Activated CD8-positive, alpha-beta memory T cell treated with anti-CD3 and anti-CD28 coated beads, Interleukin-2, amount 10 ng/mL, durations not matched to agents 7 days and 5 days (primary cell): ENCODE measurements at regions not wholly inside any gene's neighbourhood (a gene's known extent, or its start where the extent isn't known, plus 50 kb on each side); places are given as distances from the start of the nearest gene placed in this dataset.
"Not testable (repeated sequence)": the region's sequence is repeated elsewhere in the genome, so short reads cannot be mapped to it uniquely, and the experiment has no call there.

Experiments
- ATAC-seq: fragments of 150-1000 bp; cut with Tn5 transposase; one replicate; pipeline ENCODE4 v1.10.0; 2021; ENCODE audit warnings: moderate library complexity
- CTCF ChIA-PET: fragments of 350-600 bp; sonication (Branson Sonifier 250); formaldehyde crosslinking; loops from one replicate; lab custom pipeline; 2021; ENCODE audit warnings: antibody characterized with exemption; lab: Charles Lee
- DNase-seq: peaks from one replicate; pipeline ENCODE4 v3.0.0-alpha.2; 2020
- H3K27ac Mint-ChIP-seq: one replicate; pipeline ENCODE4 v1.8.0; 2021; ENCODE audit warnings: mild to moderate bottlenecking, mixed read lengths
- H3K27me3 Mint-ChIP-seq: one replicate; pipeline ENCODE4 v1.8.0; 2021; ENCODE audit warnings: mixed read lengths
- H3K36me3 Mint-ChIP-seq: one replicate; pipeline ENCODE4 v1.8.0; 2021; ENCODE audit warnings: mild to moderate bottlenecking, mixed read lengths
- H3K4me1 Mint-ChIP-seq: one replicate; pipeline ENCODE4 v1.8.0; 2021; ENCODE audit warnings: mixed read lengths
- H3K4me3 Mint-ChIP-seq: one replicate; pipeline ENCODE4 v1.8.0; 2021; ENCODE audit warnings: mild to moderate bottlenecking, moderate library complexity, mixed read lengths
- H3K9me3 Mint-ChIP-seq: one replicate; pipeline ENCODE4 v1.8.0; 2022; ENCODE audit warnings: low read depth, mixed read lengths

DNA sequence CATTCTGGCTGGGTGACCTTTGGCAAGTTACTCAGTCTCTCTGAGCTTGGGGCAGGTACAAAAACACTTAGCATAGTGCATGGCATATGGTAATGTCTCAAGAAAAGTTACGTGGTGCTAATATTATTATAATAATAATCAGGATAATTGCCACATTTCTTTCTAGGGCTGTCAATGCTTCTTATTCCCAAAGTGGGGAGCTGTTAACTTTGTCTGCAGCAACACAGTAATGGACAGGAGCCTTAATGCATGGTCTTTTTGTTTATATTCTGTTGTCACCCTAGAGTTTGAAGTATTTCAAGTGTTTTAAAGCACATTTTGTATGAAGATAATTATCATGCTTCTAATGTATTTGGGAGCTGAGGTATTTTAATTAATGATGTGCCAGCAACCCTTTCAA lies 121.8 kb downstream of the FHIP1A start:
- Mint-ChIP-seq H3K4me3 (no peak overlapping the region), H3K27me3 (no peaks in the 10 kb centered on the region), H3K4me1 (no peaks in the 10 kb centered on the region), H3K9me3 (no peaks in the 10 kb centered on the region), H3K36me3 (no peaks in the 10 kb centered on the region), H3K27ac (no peak overlapping the region)
- CTCF ChIA-PET: interaction anchor here (0.8 kb wide), 1 partner anchor 36 kb away, joined by 3 read pairs; no protein-coding TSS in a partner anchor
- DNase-seq: no peak
- ATAC-seq: no peak

GRCh38 chr4:151532001-151532708 lies 123.2 kb downstream of the FHIP1A start:
- CTCF ChIA-PET: no interaction called here
- H3K27ac Mint-ChIP-seq: no peak overlapping the region
- no peaks in the 10 kb centered on the region for H3K9me3 Mint-ChIP-seq
- H3K4me1 Mint-ChIP-seq: no peaks in the 10 kb centered on the region
- H3K4me3 Mint-ChIP-seq: no peak overlapping the region
- no peaks in the 10 kb centered on the region for H3K36me3 Mint-ChIP-seq
- peaks cover 2% of the 10 kb centered on the region for H3K27me3 Mint-ChIP-seq
- no peak for DNase-seq
- no peak for ATAC-seq

GRCh38 chr4:151534195-151534594 lies 125.2 kb downstream of the FHIP1A start:
- Mint-ChIP-seq H3K36me3 (no peaks in the 10 kb centered on the region), H3K9me3 (no peaks in the 10 kb centered on the region), H3K27me3 (peaks cover 2% of the 10 kb centered on the region), H3K4me1 (peaks cover 2% of the 10 kb centered on the region), H3K27ac (no peak overlapping the region), H3K4me3 (no peak overlapping the region)
- CTCF ChIA-PET: no interaction called here
- ATAC-seq (no peak), DNase-seq (no peak)

DNA sequence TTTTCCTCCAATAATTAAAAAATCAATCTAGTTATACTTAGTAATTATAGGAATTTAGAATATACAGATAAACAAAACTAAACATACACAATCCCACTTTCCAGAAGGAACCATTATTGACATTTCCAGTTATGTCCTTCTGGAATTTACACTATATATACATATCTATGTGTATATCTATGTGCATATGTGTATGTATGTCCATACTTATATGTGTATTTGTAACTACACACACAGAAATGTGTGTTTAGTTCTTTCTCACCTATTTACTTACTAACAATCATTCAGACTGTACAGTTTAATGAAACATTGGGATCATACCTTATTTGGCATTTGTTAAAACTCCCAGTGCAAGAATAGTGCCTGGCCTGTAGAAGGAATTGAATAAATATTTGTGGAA lies 126.4 kb downstream of the FHIP1A start:
- CTCF ChIA-PET: no interaction called here
- DNase-seq (no peak), ATAC-seq (no peak)
- Mint-ChIP-seq H3K27me3 (peaks cover 7% of the 10 kb centered on the region), H3K4me3 (no peak overlapping the region), H3K36me3 (no peaks in the 10 kb centered on the region), H3K9me3 (no peaks in the 10 kb centered on the region), H3K4me1 (peaks cover 5% of the 10 kb centered on the region), H3K27ac (no peak overlapping the region)

DNA sequence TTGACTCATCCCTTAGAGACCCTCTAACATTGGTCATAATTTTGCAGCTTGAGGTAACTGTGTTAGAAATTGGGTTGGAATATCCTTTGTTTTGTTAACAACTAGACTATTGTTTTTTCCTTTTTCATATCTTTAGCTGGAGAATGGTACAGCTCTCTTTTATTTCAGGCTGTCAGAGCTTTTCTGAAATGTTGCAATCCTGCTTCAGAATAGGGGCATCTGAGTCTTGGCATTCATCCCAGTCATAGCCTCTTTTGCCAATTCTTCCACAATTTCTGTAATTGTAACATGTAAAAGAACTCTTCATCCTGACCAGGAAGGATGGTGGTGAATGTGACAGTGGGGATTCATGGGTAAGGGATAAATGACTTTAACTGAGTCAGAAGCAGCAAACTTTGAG lies 128.7 kb downstream of the FHIP1A start:
- no peak for ATAC-seq
- peaks cover 5% of the 10 kb centered on the region for H3K4me1 Mint-ChIP-seq
- H3K36me3 Mint-ChIP-seq: no peaks in the 10 kb centered on the region
- H3K27me3 Mint-ChIP-seq: peaks cover 19% of the 10 kb centered on the region
- no peaks in the 10 kb centered on the region for H3K9me3 Mint-ChIP-seq
- CTCF ChIA-PET: no interaction called here
- no peak for DNase-seq
- no peak overlapping the region for H3K4me3 Mint-ChIP-seq
- no peak overlapping the region for H3K27ac Mint-ChIP-seq

DNA sequence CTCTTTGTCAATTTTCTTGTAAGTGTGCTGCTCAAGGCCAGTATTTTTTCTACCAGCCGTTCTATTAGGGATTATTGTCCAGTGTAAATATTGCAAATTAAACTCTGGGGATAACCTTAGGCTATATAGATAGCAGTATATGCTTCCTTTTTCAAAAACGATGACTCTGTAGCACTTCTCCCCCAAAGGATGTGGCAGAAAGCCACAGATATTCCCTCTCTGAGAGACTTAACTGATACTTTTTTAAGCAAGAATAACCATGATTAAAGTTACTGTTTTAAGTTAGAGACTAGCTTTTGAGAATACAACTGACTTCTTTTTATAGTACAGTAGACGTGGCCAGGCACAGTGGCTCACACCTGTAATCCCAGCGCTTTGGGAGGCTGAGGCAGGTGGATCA lies 130.0 kb downstream of the FHIP1A start:
- H3K4me1 Mint-ChIP-seq: peaks cover 5% of the 10 kb centered on the region
- CTCF ChIA-PET: no interaction called here
- DNase-seq: no peak

DNA sequence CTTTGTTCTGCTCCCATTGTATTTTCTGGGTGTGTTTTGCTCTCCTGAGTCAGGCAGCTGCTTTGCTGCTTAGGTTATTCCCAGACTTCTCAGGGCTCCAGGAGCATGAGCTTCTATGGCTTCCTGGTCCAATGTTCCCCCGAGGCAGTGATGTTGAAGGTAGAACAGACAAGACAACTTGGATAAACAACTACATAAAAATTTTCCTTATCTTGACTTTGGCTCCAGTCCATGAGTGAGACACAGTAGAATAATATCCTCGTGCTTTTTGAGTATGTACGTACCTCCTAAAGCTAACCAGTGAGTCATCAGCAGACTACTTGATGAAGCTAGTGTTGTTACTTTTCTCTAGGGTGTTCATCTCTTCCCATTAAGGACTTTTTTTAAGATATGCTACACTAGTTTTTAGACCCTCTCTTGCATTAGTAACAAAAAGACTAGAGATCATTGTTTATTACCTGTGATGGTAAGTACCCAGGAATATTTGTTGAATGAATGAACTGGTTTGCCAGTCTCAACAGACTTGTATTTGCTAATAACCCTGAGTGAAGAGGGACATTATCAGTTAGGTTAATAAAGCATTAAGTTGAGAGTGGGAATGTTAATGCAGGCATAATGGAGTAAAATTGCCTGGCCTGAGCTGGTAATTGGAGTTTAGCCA lies 131.9 kb downstream of the FHIP1A start:
- Mint-ChIP-seq H3K4me3 (no peak overlapping the region), H3K36me3 (no peaks in the 10 kb centered on the region), H3K27me3 (peaks cover 26% of the 10 kb centered on the region), H3K4me1 (peaks cover 5% of the 10 kb centered on the region), H3K27ac (no peak overlapping the region), H3K9me3 (no peaks in the 10 kb centered on the region)
- DNase-seq: no peak
- CTCF ChIA-PET: no interaction called here
- no peak for ATAC-seq

More for the DNA sequence above, 130.0 kb downstream of the FHIP1A start:
- Mint-ChIP-seq H3K36me3 (no peaks in the 10 kb centered on the region), H3K27ac (no peak overlapping the region), H3K4me3 (no peak overlapping the region), H3K27me3 (peaks cover 22% of the 10 kb centered on the region), H3K9me3 (no peaks in the 10 kb centered on the region)
- no peak for ATAC-seq

DNA sequence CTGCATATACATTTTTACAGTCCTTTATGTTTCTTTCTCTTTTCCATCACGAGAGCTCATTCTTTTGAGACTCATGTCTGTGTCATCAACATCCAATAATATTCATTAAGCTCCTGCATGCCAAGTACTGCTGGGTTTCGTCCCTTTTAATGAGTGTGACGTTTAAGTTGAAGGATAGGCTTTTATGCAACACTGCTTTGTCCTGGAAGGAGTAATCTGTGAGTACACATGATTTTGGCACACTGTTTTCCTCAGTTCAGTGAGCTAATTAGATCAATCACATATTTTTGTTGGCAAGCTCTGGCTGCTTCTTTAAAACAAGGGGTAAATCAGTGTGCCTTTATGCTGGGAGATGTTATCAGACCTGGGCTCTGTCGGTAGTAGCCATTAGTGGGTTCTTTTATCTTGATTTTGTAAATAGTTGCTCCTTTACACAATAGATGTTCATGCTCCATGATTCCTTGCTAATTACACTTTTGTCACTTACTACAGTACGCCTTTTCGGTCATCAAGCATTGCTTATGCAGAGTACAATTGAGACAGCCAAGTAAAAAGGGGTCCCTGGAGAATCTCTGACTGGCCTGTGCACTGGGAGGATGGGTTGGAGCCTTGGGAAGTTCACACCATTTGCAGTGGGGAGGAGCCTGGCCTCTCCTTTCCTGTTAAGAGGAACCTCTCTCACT lies 132.6 kb downstream of the FHIP1A start:
- Mint-ChIP-seq H3K4me1 (peaks cover 5% of the 10 kb centered on the region), H3K9me3 (no peaks in the 10 kb centered on the region)

GRCh38 chr4:151548708-151549107 lies 139.7 kb downstream of the FHIP1A start:
- Mint-ChIP-seq H3K27me3 (peaks cover 13% of the 10 kb centered on the region), H3K27ac (no peak overlapping the region), H3K9me3 (peaks cover 6% of the 10 kb centered on the region), H3K4me3 (no peak overlapping the region), H3K4me1 (no peaks in the 10 kb centered on the region), H3K36me3 (peaks cover 3% of the 10 kb centered on the region)
- CTCF ChIA-PET: no interaction called here
- ATAC-seq (no peak), DNase-seq (no peak)

More for the DNA sequence above, 132.6 kb downstream of the FHIP1A start:
- H3K27ac Mint-ChIP-seq: no peak overlapping the region
- H3K36me3 Mint-ChIP-seq: no peaks in the 10 kb centered on the region
- no peak overlapping the region for H3K4me3 Mint-ChIP-seq
- H3K27me3 Mint-ChIP-seq: peaks cover 23% of the 10 kb centered on the region
- ATAC-seq (no peak), DNase-seq (no peak)
- CTCF ChIA-PET: no interaction called here

DNA sequence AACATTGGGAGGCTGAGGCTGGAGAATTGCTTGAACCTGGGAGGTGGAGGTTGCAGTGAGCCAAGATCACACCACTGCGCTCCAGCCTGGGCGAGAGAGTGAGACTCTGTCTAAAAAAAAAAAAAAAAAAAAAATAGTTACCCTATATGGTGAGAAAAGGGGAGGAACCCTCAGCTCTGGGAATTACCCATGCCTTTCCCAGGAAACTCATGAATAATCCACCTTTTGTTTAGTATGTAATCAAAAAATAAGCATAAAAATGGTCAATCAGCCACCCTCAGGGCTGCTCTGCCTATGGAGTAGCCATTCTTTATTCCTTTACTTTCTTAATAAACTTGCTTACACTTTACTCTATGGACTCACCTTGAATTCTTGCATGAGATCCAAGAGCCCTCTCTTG lies 140.4 kb downstream of the FHIP1A start:
- H3K27ac Mint-ChIP-seq, CTCF ChIA-PET, H3K4me1 Mint-ChIP-seq, H3K4me3 Mint-ChIP-seq, H3K27me3 Mint-ChIP-seq, DNase-seq, ATAC-seq, H3K9me3 Mint-ChIP-seq, H3K36me3 Mint-ChIP-seq: not testable (repeated sequence)

DNA sequence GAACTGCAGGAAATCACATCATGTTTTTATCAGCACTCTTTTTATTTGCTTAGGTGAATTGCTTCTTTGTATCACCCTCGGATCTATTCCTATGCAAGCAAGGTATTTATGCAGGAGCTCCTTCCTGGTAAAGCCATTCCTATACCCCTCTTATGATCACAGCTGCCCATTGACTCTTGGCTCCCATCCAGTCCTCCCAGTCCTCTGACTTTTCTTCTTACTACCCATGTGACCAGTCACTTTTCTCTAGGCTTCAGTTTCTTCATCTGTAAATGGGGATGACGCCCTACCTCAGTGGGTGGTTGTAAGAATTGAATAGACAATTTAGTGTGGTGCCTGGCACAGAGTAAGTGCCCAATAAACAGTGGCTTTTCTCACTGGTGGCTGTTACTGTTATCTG lies 144.9 kb downstream of the FHIP1A start:
- no peak for DNase-seq
- CTCF ChIA-PET: no interaction called here
- ATAC-seq: no peak
- Mint-ChIP-seq H3K27me3 (peaks cover 21% of the 10 kb centered on the region), H3K4me1 (no peaks in the 10 kb centered on the region), H3K9me3 (peaks cover 2% of the 10 kb centered on the region), H3K36me3 (peaks cover 2% of the 10 kb centered on the region), H3K27ac (no peak overlapping the region), H3K4me3 (no peak overlapping the region)

- Mint-ChIP-seq H3K9me3 (no peaks in the 10 kb centered on the region), H3K27me3 (peaks cover 23% of the 10 kb centered on the region), H3K36me3 (no peaks in the 10 kb centered on the region), H3K4me1 (no peaks in the 10 kb centered on the region), H3K27ac (no peak overlapping the region), H3K4me3 (no peak overlapping the region)
- DNase-seq (no peak), ATAC-seq (no peak)
- CTCF ChIA-PET: no interaction called here
Observed at GRCh38 chr4:151555151-151555945, 146.4 kb downstream of the FHIP1A start.

- Mint-ChIP-seq H3K27ac (no peak overlapping the region), H3K36me3 (no peaks in the 10 kb centered on the region), H3K4me3 (no peak overlapping the region), H3K4me1 (peaks cover 2% of the 10 kb centered on the region), H3K27me3 (peaks cover 33% of the 10 kb centered on the region), H3K9me3 (no peaks in the 10 kb centered on the region)
- DNase-seq: no peak
- ATAC-seq: no peak
- CTCF ChIA-PET: no interaction called here
Observed at GRCh38 chr4:151558496-151559113, 149.6 kb downstream of the FHIP1A start.
